HG02970 (cell line): ENCODE measurements at regions not wholly inside any gene's neighbourhood (a gene's known extent, or its start where the extent isn't known, plus 50 kb on each side); places are given as distances from the start of the nearest gene placed in this dataset.
"Not testable (repeated sequence)": the region's sequence is repeated elsewhere in the genome, so short reads cannot be mapped to it uniquely, and the experiment has no call there.

ENCODE experiments used
- ATAC-seq: cut with Tn5 transposase; IDR thresholded peaks from one replicate; pipeline ENCODE4 v1.9.1; 2021; ENCODE audit warnings: mild to moderate bottlenecking, moderate library complexity, moderate number of reproducible peaks; ENCODE audit not compliant: unreplicated experiment, low FRiP score

DNA sequence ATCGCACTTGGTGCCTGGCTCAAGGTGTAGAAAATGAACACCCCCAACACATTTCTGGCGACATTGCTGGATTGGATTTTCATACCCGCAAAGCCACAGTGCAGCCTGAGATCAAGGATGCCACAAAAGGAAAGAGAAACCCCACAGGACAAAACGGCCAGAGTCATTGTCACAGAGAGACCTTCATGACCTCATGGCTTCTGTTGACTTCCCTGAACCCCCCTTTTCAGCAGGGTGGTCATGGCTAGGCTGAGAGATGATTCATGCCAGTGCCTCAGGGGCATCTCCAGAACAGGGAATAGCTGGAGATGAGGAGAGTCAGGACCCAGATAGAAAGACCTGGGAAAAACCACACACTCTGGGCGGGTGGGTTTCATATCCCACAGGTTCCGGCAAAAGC, 122.0 kb downstream of the C16orf95 start:
- no peak for ATAC-seq

DNA sequence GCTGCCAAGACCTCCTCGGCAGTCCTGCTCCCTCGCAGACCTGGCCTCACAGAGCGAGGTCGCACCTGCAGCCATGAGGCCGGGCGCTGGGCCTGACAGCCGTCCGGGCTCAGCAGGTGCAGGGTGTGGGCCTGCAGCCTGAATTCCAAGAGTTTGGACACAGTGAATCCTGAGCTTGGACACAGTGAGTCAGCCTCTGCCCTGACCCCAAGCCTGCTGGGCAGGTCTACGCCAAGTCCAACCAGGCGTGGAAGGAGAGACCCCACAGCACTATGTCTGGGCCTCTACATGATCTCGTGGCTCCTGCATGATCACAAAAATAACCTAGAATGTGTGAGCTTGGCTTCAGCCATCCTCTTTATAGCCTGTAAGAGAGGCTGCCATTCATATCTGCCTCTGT, 121.0 kb downstream of the C16orf95 start:
- ATAC-seq: no peak

DNA sequence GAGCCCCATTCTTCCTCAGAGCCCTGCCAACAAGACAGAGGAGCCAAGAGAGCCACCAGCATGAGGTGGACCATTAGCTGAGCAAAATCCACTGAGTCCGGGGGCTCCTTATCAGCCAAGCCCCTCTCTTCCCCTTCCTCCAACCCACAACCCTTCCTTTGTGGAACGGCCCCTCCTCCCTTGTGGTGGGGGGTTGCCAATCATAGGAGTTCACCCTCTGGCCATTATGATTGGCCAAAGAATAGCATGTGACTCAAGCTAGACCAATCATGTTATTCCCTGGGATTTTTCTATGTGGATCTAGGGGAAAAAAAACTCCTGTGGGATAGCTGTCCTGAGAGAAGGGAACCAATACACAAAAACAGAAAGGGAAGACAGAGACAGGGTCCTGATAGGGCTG, 120.5 kb downstream of the C16orf95 start:
- no peak for ATAC-seq

DNA sequence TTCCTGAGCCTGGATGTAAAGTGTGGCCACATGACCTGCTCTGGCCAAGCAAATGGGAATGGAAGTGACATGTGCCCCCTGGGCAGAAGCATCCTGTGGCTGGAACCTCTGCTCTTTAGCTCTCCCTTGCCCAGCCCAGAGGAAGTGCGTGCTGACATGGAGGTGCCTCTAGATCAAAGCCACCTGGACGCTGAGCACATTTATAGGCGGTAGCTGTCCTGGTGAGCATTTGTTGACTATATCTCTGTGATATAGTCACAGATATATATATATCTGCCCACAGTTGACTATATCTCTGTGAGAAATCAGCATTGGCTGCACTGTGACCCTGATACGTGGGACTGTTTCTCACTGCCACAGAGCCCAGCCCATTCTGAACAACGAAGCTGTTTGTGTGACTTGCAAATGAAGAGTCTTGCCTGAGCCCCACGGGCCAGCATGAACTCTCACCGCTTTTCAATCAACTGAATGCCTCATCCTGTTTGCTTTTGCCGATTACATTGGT, 118.8 kb downstream of the C16orf95 start:
- ATAC-seq: no peak

DNA sequence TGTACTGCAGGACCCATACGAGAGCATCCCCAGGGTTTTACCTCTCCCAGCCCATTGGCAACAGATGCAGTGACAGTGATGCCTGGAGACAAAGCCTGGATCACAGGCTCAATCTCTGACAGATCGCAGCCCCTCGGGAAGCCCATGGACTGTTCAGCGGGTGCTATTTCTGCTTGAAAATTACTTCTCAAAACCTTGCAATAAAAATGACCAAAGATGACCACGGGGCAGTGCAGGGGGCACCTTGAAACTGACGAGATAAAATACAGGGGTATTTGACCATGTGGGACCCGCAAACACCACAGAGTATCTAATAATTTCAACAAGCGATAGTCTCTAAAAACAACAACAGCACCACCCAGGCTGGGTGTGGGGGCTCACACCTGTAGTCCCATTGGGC, 118.3 kb downstream of the C16orf95 start:
- no peak for ATAC-seq

DNA sequence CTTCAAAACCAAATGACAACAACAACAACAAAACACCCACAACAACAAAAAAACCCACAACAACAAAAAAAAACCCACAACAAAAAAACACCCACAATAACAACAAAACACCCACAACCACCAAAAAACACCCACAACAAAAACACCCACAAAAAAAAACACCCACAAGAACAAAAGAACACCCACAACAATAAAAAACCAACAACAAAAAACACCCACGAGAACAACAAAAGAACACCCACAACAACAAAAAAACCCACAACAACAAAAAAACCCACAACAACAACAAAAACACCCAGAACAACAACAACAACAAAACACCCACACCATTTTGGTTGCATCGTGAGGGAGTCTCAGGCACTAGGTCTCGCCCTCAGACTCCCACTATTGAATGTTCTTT, 117.8 kb downstream of the C16orf95 start:
- ATAC-seq: no peak

DNA sequence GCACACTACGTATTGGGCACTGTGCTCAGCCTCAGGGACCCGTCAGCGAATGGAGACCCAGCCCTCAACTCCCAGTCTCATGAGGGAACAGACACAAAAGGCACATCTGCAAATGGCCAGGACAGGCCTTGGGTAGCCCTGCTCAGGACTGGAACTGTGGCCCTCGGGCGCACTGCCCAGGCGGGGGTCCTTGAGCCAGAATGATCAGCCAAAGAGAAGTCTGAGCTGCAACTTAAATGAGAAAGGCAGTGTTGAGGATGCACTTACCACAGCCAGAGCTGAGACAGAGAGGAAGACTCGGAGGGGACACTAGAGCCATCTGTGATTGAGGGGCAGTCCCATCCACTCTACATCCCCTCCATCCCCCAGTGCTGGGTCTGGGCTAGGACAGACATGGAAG, 117.3 kb downstream of the C16orf95 start:
- ATAC-seq: no peak

DNA sequence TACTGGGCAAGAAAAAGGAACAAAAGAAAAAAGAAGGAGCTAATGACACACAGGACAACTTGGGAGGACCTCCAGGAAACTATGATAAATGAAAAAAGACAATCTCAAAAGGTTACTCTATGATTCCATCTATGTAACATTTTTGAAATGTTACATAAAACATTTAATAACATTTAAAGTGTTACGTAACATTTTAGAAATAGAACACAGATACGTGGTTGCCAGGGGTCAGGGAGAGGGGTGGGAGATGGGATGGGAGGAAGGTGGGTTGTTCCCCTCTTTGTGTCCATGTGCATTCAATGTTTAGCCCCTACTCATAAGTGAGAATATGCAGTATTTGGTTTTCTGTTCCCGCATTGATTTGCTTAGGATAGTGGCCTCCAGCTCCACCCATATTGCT, 116.6 kb downstream of the C16orf95 start:
- no peak for ATAC-seq

DNA sequence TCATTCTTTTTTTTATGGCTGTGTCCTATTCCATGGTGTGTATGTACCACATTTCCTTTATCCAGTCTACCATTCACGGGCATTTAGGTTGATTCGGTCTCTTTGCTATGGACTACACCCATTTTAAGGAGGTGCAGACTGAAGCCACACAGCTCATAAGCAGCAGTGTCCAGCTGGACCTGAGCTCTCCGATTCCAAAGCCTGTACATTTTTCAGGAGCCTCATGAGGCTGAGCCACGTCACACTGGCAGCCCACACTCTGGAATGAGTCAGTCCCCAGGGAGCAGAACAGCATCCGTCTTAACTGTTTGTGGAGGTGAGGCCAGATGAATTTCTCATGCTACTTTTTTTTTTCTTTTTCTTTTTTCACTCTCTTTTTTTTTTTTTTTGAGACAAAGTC, 116.1 kb downstream of the C16orf95 start:
- no peak for ATAC-seq

DNA sequence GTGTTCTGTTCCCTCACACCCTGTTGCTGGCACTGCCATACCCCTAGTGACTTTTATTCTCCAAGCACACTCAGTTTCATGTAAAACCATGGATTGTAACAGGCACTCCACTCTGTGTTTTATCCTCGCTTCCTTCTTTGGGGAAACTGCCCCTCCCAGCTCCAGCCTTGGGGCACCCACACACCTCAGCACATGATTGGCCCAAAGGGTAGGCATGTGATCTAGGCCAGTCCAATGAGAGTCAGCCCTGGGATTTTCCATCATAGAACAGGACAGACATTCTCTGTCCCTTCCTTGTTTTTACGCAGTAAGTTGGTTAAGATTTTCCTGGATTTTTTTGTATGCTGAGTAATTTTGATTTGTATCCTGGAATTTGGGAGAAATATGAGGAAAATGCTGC, 115.4 kb downstream of the C16orf95 start:
- ATAC-seq: no peak

DNA sequence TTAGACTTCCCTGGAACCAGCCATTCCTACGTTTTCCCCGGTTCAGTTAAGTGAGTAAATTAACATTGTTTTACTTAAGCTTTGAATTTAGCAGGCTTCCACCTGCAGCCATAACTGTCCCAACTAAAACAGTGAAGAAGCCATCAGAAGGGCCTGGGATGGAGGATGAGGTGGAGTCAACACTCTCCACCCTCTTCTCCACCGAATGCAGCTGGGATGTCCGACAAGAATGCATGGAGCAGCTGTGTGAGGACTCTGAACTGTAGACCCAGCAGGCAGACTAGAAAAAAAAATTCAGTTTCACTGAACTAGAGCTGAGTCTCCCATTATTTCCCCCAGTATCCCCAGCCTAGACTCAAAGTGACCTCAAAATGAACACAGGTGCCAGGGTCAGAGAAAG, 114.8 kb downstream of the C16orf95 start:
- ATAC-seq: no peak

DNA sequence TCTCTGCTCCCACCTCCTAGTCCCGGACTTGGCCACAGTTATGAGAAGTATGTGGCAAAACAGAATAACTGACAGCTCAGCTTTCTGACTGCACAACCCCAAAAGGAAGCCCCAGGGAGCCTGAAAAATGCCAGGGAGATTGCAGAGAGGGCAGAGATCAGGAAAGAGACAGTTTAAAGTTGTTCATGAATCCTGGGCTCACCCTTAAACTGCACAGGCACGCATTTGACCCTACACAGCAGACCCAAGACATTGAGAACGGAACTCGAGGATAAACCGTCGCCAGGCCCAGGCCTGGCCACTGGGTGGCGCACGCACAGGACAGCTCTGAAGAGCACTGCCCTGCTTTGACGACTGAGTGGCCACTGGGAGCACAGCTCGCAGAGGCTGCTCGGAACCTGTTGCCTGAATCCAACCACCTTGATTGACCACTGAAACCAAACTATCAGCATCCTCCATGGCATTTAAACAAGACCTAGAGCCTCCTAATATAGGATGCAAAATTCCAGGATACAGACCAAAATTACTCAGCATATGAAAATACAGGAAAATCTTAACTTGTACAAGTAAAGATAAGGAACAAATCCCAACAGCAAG, 114.0 kb downstream of the C16orf95 start:
- no peak for ATAC-seq

DNA sequence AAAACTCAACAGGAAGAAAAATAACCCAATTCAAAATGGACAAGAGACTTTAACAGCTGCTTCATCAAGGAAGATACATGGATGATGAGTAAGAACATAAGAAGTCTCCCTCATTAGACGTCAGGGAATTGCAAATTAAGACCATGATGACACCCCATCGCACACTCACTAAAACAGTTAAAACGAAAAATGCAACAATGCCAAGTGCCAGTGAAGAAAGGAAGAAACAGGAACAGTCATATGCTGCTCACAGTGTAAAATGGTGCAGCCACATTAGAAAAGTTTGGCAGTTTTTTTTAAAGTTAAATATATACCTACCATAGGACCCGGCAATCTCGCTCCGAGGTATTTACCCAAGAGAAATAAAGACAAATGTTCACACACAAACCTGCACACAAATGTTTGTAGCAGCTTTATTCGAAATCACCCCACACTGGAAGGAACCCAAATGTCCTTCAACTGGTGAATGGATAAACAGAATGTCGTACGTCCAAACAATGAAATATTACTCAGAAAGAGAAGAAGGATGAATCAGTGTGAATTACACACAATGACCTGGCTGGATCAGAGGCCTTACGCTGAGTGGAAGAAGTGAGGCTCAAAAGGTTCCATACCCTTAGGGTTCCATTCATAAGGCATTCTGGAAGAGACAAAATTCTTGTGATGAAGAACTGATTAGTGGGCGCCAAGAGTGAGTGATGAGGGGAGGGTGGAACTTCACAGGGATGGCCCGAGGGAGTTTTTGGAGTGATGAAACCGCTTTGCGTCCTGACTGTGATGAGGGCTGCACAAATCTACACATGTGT, 110.3 kb downstream of the C16orf95 start:
- ATAC-seq: no peak

DNA sequence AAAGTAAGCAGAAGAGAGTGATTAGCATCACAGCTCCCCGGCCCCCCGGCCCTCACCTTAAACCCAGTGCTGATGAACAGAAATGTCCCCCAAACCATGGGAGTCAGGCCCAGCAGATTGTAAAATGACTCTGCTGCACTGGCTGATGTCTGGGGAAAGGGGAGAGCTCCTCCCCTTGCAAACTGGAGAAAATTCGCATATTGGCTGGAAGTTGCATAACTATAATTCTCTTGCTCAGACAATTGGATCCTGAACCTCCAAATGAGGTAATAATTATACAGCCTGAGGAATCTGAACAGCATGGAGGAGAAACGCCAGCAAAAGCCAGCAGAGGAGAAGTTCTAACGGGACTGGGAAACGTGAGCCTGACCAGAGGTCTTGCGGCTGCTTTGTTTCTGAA, 109.7 kb downstream of the C16orf95 start:
- no peak for ATAC-seq

DNA sequence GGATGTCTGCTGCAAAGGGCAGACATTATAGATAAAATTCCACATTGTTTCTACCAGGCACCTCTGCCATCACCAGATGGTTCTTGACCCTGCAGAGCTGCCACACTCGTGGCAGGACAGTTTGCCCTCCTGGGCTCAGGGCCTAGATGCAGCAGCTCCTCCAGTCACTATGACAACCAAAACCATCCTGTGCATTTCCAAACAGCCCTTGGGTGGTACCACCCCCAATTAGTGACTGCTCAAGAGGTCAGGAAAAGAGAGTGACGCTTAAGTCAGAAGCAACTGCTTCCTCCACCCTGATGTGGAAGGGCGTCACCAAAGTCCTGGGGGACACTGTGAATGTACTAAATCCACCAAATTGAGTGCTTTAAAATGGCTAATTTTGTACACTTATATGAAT, 109.2 kb downstream of the C16orf95 start:
- ATAC-seq: no peak

DNA sequence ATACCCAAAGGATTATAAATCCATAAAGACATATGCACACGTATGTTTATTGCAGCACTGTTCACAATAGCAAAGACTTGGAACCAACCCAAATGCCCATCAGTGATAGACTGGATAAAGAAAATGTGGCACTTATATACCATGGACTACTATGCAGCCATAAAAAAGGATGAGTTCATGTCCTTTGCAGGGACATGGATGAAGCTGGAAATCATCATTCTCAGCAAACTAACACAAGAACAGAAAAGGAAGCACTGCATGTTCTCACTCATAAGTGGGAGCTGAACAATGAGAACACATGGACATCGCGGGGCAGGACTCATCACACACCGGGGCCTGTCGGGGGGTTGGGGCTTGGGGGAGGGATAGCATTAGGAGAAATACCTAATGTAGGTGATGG, 108.2 kb downstream of the C16orf95 start:
- ATAC-seq: not testable (repeated sequence)

DNA sequence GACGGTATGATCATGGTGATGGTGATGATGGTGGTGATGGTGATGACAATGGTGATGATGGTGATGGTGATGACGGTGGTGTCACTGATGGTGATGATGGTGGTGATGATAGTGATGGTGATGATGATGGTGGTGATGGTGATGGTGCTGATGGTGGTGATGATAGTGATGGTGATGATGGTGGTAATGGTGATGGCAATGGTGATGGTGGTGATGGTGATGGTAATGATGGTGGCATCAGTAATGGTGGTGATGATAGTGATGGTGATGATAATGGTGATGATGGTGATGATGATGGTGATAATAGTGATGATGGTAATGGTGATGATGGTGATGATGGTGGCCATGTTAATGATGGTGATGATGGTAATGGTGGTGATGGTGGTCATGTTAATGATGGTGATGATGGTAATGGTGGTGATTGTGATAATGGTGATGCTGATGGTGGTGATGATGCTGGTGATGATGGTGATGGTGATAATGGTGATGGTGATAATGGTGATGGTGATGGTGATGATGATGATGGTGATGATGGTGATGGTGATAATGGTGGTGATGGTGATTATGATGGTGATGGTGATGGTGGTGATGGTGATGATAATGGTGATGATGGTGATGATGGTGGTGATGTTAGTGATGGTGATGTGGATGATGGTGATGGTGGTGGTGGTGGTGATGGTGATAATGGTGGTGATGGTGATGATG, 107.2 kb downstream of the C16orf95 start:
- ATAC-seq: no peak

DNA sequence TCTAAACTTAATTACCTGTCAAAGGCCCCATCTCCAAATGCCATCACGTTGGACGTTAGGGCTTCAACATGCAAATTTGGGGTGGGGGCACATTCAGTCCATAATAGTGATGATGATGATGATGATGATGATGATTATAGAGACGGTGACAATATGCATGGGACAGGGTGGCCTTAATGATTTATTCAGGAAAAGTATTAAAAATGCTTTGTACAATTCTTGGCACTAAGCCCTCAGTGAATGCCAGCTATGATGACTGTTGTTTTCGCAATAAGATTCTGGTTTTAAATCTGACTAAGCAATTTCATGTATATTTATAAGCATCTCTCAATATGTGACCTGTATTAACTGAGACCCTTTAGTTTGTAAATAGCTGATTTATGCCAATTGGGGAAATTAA, 106.3 kb downstream of the C16orf95 start:
- no peak for ATAC-seq

DNA sequence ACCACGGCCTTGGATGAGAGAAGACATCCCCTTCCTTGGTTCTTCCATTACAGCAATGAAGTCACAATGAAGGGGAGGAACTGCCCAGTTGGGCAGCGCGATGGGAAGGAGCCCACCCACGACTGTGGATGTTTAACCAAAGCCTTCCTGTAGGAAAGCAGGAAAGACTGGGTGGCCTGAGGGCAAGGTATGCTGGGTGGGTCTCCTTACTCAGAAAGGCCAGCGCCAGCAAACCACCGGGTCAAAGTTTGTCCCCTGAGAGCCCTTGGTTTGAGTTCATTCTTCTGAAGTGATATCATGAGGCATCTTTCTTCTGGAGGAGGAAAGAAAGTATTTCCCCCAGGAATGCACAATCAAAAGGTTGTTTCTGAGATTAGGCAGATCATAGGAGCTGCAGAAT, 105.2 kb downstream of the C16orf95 start:
- no peak for ATAC-seq

DNA sequence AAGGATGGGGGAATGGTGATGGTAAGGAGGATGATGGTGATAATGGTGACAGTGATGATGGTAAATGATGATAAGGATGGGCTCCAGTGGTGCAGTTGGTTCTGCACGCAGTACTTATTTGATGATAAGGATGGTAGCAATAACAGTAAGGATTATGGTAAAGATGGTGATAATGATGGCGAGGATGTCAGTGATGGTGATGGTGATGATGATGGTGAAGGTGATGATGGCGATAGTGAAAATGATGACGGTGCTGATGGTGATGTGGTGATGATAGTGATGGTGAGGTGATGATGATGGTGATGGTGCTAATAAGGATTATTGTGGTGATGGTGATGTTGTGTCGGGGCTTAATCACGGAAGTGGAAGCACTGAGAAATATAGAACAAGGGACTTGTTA, 103.7 kb downstream of the C16orf95 start:
- ATAC-seq: no peak

DNA sequence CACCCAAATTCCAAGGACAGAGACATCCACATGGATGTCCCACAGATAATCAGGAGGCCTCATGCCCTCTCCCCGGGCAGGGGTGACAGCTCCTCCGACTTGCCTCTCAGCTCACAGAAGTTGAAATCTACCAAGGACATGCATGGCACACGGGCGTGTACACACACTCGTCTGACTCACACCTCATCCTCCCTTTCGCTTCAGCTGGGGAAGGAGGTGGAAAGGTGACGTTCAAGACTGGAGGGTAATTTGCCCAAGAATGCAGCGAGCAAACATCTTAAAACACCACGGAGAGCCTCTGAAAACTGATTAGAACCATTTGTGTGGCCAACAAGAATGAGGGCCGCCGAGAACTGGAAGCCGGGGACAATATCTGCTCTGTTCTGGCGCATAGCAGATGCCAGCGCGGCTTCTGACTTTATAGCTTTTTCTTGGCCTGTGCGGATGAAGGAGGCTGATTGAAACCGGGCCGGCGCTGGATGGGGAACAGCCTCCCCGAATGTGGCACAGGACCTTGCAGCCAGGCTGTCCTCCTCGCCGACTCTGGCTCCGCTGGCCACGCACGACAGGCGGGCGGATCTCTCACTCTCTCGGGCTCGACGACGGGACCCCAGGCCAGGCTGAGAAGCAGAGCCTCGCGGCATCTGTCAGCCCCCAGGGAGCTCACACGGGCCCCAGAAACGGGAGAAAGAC, 100.9 kb downstream of the C16orf95 start:
- no peak for ATAC-seq
